Mucosa of stomach (tissue), 1 donor: ENCODE measurements at regions not wholly inside any gene's neighbourhood (a gene's known extent, or its start where the extent isn't known, plus 50 kb on each side); places are given as distances from the start of the nearest gene placed in this dataset.
"Not testable (repeated sequence)": the region's sequence is repeated elsewhere in the genome, so short reads cannot be mapped to it uniquely, and the experiment has no call there.

Experiments
- H3K27me3 ChIP-seq: one replicate; pipeline ENCODE4 v1.7.0; 2013; ENCODE audit warnings: mild to moderate bottlenecking, low read length; ENCODE audit not compliant: control insufficient read depth, insufficient read depth
- H3K36me3 ChIP-seq: one replicate; pipeline ENCODE4 v1.7.0; 2013; ENCODE audit warnings: low read length; ENCODE audit not compliant: control insufficient read depth, insufficient read depth
- H3K4me1 ChIP-seq: one replicate; pipeline ENCODE4 v1.7.0; 2013; ENCODE audit warnings: mild to moderate bottlenecking, low read length; ENCODE audit not compliant: control insufficient read depth, insufficient read depth
- H3K4me3 ChIP-seq: one replicate; pipeline ENCODE4 v1.7.0; 2013; ENCODE audit warnings: low read length
- H3K9ac ChIP-seq: one replicate; pipeline ENCODE4 v1.7.0; 2013; ENCODE audit warnings: mild to moderate bottlenecking, low read length, moderate library complexity
- H3K9me3 ChIP-seq: one replicate; pipeline ENCODE4 v1.7.0; 2013; ENCODE audit warnings: mild to moderate bottlenecking, low read length, moderate library complexity; ENCODE audit not compliant: control insufficient read depth
- donor health status: Pancreatic carcinoma.

- not testable (repeated sequence) for H3K4me1 ChIP-seq, H3K36me3 ChIP-seq, H3K9me3 ChIP-seq, H3K4me3 ChIP-seq, H3K27me3 ChIP-seq, H3K9ac ChIP-seq
Observed at GRCh38 chr2:242070726-242071125, 201.2 kb downstream of the RTP5 start.

- not testable (repeated sequence) for H3K27me3 ChIP-seq, H3K9ac ChIP-seq, H3K4me3 ChIP-seq, H3K36me3 ChIP-seq, H3K9me3 ChIP-seq
- peaks cover 12% of the 10 kb centered on the region for H3K4me1 ChIP-seq
Observed at GRCh38 chr2:242071377-242071776, 201.8 kb downstream of the RTP5 start.

- not testable (repeated sequence) for H3K36me3 ChIP-seq, H3K27me3 ChIP-seq, H3K9ac ChIP-seq, H3K4me3 ChIP-seq, H3K9me3 ChIP-seq
- peaks cover 12% of the 10 kb centered on the region for H3K4me1 ChIP-seq
Observed at GRCh38 chr2:242071936-242072335, 202.4 kb downstream of the RTP5 start.

GRCh38 chr2:242075168-242075567, 205.6 kb downstream of the RTP5 start:
- Histone ChIP-seq H3K27me3 (no peaks in the 10 kb centered on the region), H3K9me3 (no peaks in the 10 kb centered on the region), H3K4me1 (peaks cover 17% of the 10 kb centered on the region), H3K36me3 (no peaks in the 10 kb centered on the region), H3K4me3 (no peak overlapping the region), H3K9ac (no peak overlapping the region)

GRCh38 chr2:242075696-242076095, 206.2 kb downstream of the RTP5 start:
- Histone ChIP-seq H3K4me1 (peaks cover 20% of the 10 kb centered on the region), H3K4me3 (no peak overlapping the region), H3K36me3 (no peaks in the 10 kb centered on the region), H3K27me3 (no peaks in the 10 kb centered on the region), H3K9ac (no peak overlapping the region), H3K9me3 (no peaks in the 10 kb centered on the region)

GRCh38 chr2:242076184-242076583, 206.7 kb downstream of the RTP5 start:
- not testable (repeated sequence) for H3K36me3 ChIP-seq, H3K27me3 ChIP-seq, H3K9me3 ChIP-seq, H3K9ac ChIP-seq, H3K4me3 ChIP-seq
- H3K4me1 ChIP-seq = peaks cover 20% of the 10 kb centered on the region

- not testable (repeated sequence) for H3K4me3 ChIP-seq, H3K36me3 ChIP-seq
Observed at GRCh38 chr2:242078426-242078825, 208.9 kb downstream of the RTP5 start.

GRCh38 chr2:242079792-242080191, 210.3 kb downstream of the RTP5 start:
- H3K36me3 ChIP-seq, H3K27me3 ChIP-seq, H3K9me3 ChIP-seq, H3K9ac ChIP-seq, H3K4me3 ChIP-seq: not testable (repeated sequence)
- peaks cover 20% of the 10 kb centered on the region for H3K4me1 ChIP-seq

More at GRCh38 chr2:242078426-242078825, 208.9 kb downstream of the RTP5 start:
- not testable (repeated sequence) for H3K9me3 ChIP-seq, H3K9ac ChIP-seq, H3K27me3 ChIP-seq
- H3K4me1 ChIP-seq = peaks cover 20% of the 10 kb centered on the region

- H3K36me3 ChIP-seq, H3K9me3 ChIP-seq, H3K4me3 ChIP-seq, H3K9ac ChIP-seq, H3K27me3 ChIP-seq: not testable (repeated sequence)
- H3K4me1 ChIP-seq = peaks cover 13% of the 10 kb centered on the region
Observed at GRCh38 chr2:242080575-242081214, 211.2 kb downstream of the RTP5 start.

GRCh38 chr2:242084034-242084433, 214.5 kb downstream of the RTP5 start:
- not testable (repeated sequence) for H3K4me3 ChIP-seq, H3K36me3 ChIP-seq, H3K27me3 ChIP-seq, H3K9ac ChIP-seq, H3K9me3 ChIP-seq
- H3K4me1 ChIP-seq = peaks cover 13% of the 10 kb centered on the region

GRCh38 chr2:242085024-242085674, 215.6 kb downstream of the RTP5 start:
- H3K27me3 ChIP-seq, H3K4me1 ChIP-seq, H3K9ac ChIP-seq, H3K4me3 ChIP-seq, H3K9me3 ChIP-seq, H3K36me3 ChIP-seq: not testable (repeated sequence)

- no peaks in the 10 kb centered on the region for H3K9me3 ChIP-seq
- no peak overlapping the region for H3K4me3 ChIP-seq
- no peaks in the 10 kb centered on the region for H3K36me3 ChIP-seq
- peak overlapping the region; percentile 25 for H3K9ac ChIP-seq
- peaks cover 6% of the 10 kb centered on the region for H3K4me1 ChIP-seq
- no peaks in the 10 kb centered on the region for H3K27me3 ChIP-seq
Observed at GRCh38 chr2:242085941-242086621, 216.6 kb downstream of the RTP5 start.
